IPS-NIHi7 (cell line): ENCODE measurements at regions not wholly inside any gene's neighbourhood (a gene's known extent, or its start where the extent isn't known, plus 50 kb on each side); places are given as distances from the start of the nearest gene placed in this dataset.
"Not testable (repeated sequence)": the region's sequence is repeated elsewhere in the genome, so short reads cannot be mapped to it uniquely, and the experiment has no call there.

Experiments
- DNase-seq: peaks from one replicate; pipeline ENCODE4 v3.0.0; 2012; ENCODE audit warnings: mixed read lengths; ENCODE audit errors: extremely low spot score

- no peak for DNase-seq
Observed at GRCh38 chr1:230487773-230488428, 61.8 kb upstream of the PGBD5 start.

GRCh38 chr1:230476622-230477003 lies 50.5 kb upstream of the PGBD5 start:
- no peak for DNase-seq

DNA sequence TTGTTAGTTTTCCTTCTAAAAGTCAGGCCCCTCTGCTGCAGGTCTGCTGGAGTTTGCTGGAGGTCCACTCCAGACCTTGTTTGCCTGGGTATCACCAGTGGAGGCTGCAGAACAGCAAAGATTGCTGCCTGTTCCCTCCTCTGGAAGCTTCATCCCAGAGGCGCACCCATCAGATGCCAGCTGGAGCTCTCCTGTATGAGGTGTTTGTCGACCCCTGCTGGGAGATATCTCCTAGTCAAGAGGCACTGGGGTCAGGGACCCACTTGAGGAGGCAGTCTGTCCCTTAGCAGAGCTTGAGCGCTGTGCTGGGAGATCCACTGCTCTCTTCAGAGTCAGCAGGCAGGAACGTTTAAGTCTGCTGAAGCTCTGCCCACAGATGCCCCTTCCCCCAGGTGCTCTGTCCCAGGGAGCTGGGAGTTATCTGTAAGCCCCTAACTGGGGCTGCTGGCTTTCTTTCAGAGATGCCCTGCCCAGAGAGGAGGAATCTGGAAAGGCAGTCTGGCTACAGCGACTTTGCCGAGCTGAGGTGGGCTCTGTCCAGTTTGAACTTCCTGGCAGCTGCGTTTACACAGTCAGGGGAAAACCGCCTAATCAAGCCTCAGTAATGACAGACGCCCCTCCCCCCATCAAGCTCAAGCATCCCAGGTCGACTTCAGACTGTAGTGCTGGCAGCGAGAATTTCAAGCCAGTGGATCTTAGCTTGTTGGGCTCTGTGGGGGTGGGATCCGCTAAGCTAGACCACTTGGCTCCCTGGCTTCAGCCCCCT lies 49.9 kb upstream of the PGBD5 start:
- DNase-seq: not testable (repeated sequence)
